HG03159 (cell line): ENCODE measurements at regions not wholly inside any gene's neighbourhood (a gene's known extent, or its start where the extent isn't known, plus 50 kb on each side); places are given as distances from the start of the nearest gene placed in this dataset.

Source experiments
- ATAC-seq: cut with Tn5 transposase; IDR thresholded peaks from one replicate; pipeline ENCODE4 v1.9.1; 2021; ENCODE audit warnings: mild to moderate bottlenecking, moderate library complexity; ENCODE audit not compliant: unreplicated experiment

GRCh38 chr16:50960517-50961202 is 190.4 kb downstream of the SALL1 start:
- ATAC-seq = no peak

GRCh38 chr16:50957056-50957455 is 194.0 kb downstream of the SALL1 start:
- no peak for ATAC-seq

GRCh38 chr16:50956637-50957036 is 194.4 kb downstream of the SALL1 start:
- ATAC-seq = no peak

- no peak for ATAC-seq
Measured at GRCh38 chr16:50955311-50955710, 195.8 kb downstream of the SALL1 start.

DNA sequence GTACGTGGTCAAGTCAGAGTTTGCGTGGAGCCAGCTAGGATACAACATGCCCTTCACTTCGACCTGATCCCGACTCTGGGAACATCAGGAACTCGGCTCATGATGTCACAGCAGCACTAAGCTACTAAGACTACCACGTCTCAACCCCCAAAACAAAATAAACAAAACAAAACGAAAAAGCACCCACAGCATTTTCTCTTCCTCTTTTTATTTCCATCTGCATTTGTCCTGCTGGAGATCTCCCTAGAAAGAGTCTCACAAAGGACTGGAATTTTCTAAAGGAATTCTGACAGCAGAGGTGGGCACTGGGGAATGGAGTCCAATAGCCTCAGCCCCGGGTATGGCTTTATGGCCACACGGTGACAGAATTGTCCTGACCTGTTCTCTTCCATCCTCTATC is 196.6 kb downstream of the SALL1 start:
- ATAC-seq = no peak

GRCh38 chr16:50953290-50953689 is 197.8 kb downstream of the SALL1 start:
- no peak for ATAC-seq

GRCh38 chr16:50950955-50951354 is 200.1 kb downstream of the SALL1 start:
- no peak for ATAC-seq

- ATAC-seq = no peak
Measured at GRCh38 chr16:50948268-50948930, 202.7 kb downstream of the SALL1 start.

- ATAC-seq = no peak
Measured at GRCh38 chr16:50947826-50948225, 203.2 kb downstream of the SALL1 start.

GRCh38 chr16:50946606-50947005 is 204.5 kb downstream of the SALL1 start:
- ATAC-seq = no peak

DNA sequence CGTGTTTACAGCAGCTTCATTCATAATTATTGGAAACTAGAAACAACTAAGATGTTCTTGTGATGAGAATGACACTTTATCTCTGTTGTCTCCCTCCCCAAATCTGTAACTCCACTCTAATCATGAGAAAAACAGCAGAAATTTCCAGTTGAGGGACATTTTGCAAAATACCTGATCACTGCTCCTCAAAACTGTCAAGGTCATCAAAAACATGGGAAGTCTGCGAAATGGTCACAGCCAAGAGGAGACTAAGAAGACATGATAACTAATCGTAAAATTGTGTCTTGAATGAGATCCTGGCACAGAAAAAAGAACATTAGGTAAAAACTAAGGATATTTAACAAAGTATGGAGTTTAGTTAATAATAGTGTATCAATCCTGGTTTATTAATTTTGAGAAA is 204.2 kb downstream of the CYLD start:
- ATAC-seq = no peak

DNA sequence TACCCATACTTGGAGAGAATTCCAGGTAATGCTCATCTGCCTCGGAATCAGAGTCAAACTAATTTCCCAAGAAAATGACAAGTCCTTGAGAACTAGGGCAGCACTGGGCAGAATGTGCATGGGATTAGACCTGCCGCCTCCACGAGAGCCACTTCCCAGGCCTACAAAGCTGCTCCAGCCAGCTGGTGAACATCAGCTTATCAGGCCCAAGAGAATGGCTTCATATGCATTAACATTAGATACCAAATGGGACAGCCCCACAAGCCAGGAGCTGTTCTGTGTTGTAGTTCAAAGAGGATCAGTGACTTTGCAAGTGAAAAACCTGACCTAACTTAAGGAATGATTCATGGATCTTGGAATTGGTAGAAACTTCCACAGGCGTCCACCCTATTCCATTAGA is 203.3 kb downstream of the CYLD start:
- no peak for ATAC-seq

GRCh38 chr16:50944436-50944835 is 202.6 kb downstream of the CYLD start:
- ATAC-seq = no peak

- ATAC-seq = no peak
Measured at GRCh38 chr16:50944033-50944432, 202.1 kb downstream of the CYLD start.

DNA sequence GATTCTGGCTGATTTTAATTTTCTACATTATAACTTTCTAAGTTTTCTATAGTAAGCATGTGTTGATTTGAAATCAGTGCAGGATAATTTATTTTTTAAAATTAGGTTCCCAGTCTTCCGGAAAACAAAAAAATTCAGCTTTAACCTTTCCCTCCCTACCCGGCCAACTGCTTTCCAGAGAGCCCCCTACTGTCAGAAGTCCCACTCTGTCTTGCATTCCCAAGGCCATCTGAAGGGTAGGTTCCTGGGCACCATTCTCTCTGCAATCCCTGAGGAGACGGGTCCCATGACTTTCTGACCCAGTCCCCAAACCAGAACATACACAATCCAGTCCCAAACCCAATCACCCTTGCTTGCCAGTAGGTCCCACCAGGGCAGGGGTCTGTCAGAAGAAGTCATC is 200.3 kb downstream of the CYLD start:
- ATAC-seq = no peak

GRCh38 chr16:50941681-50942080 is 199.8 kb downstream of the CYLD start:
- no peak for ATAC-seq

DNA sequence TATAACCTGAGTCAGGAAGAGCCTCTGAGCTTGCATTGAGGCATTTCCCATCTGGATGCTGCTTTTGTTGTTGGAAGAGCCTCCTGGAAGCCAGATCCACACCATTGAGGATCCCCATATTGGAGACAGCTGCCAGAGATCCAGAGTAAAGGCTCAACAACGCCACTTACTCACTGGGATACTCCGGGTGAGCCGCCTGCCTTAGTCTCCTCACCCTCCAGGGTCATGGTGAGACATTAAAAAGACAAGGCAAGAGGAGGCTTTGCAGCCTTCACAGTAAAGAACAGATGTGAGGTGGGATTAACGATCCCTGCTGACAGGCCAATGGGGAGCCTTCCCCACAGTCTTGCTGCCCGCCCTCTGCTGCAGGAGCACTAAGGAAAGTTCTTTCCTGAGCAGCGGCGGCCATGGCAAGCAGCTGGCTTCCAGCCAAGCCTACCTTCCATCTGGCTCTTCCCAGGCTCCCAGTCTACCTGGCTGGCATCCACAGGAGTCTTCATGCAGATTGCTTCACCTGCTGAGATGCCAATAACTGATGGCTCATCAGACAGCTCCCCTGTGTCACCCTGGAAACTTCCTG is 198.5 kb downstream of the CYLD start:
- no peak for ATAC-seq

- no peak for ATAC-seq
Measured at GRCh38 chr16:50939356-50939755, 197.5 kb downstream of the CYLD start.

DNA sequence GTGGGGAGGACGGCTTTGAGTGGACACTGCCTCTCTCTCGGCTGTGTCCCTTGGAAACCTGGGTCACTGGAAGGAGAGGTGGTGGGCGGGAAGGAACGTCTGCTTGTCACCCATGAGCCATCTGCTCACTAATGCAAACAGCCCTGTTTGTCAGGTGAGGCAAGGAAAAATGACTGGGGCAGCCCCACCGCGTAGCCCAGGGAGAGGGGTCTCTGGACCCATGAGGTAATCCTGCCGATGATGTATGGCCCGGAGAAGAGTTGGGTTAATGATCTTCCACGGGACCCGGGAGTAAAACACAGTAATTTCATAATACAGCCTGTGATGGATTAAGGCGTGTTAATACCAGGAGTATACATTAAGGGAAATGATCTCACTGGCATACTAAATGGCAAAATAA is 197.0 kb downstream of the CYLD start:
- no peak for ATAC-seq

GRCh38 chr16:50933262-50933661 is 191.4 kb downstream of the CYLD start:
- ATAC-seq = no peak

- no peak for ATAC-seq
Measured at GRCh38 chr16:50932348-50932935, 190.6 kb downstream of the CYLD start.

- no peak for ATAC-seq
Measured at GRCh38 chr16:50928065-50928464, 186.2 kb downstream of the CYLD start.
